ENCODE measurements at regions not wholly inside any gene's neighbourhood (a gene's known extent, or its start where the extent isn't known, plus 50 kb on each side); places are given as distances from the start of the nearest gene placed in this dataset.

DNA sequence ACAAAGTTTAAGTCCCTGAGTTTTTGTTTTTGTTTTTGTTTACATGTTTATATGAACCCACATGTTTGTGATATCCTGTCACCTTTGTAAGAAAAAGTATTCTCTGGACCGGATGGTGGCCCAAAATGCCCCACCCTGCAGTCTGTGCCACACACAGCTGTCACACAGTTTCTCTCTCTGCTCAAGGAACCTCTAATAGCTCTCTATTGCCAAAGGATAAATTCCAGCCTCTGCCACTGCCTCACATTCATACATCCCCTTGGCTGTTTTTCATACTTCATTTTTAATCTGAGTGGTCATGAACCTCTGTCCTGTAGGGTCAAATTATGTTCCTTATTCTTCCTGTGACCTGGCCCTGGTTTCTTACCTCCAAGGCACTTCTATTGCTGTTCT, 520.3 kb upstream of the CDH5 start:
- TF ChIP-seq, protein P1, sequence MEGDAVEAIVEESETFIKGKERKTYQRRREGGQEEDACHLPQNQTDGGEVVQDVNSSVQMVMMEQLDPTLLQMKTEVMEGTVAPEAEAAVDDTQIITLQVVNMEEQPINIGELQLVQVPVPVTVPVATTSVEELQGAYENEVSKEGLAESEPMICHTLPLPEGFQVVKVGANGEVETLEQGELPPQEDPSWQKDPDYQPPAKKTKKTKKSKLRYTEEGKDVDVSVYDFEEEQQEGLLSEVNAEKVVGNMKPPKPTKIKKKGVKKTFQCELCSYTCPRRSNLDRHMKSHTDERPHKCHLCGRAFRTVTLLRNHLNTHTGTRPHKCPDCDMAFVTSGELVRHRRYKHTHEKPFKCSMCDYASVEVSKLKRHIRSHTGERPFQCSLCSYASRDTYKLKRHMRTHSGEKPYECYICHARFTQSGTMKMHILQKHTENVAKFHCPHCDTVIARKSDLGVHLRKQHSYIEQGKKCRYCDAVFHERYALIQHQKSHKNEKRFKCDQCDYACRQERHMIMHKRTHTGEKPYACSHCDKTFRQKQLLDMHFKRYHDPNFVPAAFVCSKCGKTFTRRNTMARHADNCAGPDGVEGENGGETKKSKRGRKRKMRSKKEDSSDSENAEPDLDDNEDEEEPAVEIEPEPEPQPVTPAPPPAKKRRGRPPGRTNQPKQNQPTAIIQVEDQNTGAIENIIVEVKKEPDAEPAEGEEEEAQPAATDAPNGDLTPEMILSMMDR (IDR thresholded peaks at IDR 0.05; ENCODE audit: low read length, missing control alignments) = no peak
- no peak overlapping the region for H3K4me3 ChIP-seq (replicated peaks; ENCODE audit: low read depth, low read length)
- DNase-seq (ENCODE audit: low read depth) = no peak

DNA sequence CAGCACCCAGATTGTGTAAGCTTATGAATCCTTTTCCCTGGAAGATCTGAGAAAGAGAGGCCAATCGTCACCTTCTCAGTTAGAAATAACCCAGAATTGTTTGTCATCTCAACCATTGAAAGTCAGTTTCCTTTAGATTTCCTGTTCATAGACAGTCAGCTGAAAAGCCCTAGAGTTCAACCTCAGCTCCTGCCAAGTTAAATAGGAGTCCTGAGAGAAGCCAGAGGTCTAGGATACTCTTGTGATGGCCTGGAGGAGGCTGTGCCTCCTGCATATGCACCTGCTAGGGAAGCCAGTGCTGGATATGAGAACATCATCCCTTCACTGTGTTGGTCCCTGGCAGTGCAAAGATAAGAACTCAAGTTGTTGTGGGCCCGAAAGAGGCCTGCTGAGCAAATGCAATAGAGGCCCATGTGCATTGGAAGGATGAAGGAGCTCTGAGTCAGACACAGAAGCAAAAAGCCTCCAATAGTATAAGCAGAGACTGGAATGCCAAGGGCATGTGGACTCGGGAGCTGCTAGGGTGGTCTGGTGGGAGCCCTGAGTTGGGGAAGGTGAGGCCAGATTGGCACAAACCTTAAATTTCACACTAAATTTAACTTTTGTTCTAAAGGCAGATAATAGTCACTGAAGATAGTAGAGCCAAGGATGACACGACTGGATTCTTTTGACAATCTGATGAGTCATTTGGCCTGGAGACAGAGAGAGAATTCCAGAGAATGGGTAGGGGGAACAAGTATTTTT, 520.9 kb upstream of the CDH5 start:
- TF ChIP-seq, protein P1 (IDR thresholded peaks at IDR 0.05; ENCODE audit: low read length, missing control alignments) = no peak
- DNase-seq (ENCODE audit: low read depth) = peak; percentile 17
- no peak overlapping the region for H3K4me3 ChIP-seq (replicated peaks; ENCODE audit: low read depth, low read length)

DNA sequence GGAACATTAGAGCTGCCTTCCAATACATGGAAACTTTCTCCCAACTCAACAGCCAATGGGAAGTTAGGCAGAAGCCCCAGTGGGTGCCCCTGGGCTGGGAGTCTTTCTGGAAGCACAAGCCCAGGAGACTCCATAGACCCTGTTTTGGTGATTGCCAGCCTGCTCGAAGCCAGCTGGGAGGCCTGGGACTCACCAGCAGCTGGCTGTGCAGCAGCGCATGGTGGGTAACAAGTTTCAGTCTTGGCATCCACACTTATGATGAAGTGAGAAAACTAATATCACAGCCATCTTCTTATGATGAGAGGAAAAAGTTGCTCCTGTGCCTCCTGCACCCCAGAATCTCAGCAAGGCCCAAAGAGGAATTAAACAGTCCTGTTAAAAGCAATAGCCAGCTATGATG, 522.5 kb upstream of the CDH5 start:
- TF ChIP-seq, protein P1 (IDR thresholded peaks at IDR 0.05; ENCODE audit: low read length, missing control alignments) = no peak
- DNase-seq (ENCODE audit: low read depth) = no peak
- no peak overlapping the region for H3K4me3 ChIP-seq (replicated peaks; ENCODE audit: low read depth, low read length)

DNA sequence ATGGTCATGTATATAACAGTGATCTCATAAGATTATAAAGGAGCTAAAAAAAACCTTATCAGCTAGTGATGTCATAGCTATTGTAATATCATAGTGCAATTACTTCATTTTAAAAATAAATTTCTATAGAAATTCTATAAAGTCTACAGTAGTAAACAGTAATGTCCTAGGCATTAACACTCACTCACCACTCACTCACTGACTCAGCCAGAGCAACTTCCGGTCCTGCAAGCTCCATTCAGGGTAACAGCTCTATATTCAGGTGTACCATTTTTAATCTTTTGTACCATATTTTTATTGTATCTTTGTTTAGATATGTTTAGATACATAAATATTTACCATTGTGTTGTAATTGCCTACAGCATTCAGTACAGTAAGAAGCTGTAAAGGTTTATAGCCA, 524.4 kb upstream of the CDH5 start:
- TF ChIP-seq, protein P1 (IDR thresholded peaks at IDR 0.05; ENCODE audit: low read length, missing control alignments) = no peak
- no peak for DNase-seq (ENCODE audit: low read depth)
- H3K4me3 ChIP-seq (replicated peaks; ENCODE audit: low read depth, low read length) = no peak overlapping the region

DNA sequence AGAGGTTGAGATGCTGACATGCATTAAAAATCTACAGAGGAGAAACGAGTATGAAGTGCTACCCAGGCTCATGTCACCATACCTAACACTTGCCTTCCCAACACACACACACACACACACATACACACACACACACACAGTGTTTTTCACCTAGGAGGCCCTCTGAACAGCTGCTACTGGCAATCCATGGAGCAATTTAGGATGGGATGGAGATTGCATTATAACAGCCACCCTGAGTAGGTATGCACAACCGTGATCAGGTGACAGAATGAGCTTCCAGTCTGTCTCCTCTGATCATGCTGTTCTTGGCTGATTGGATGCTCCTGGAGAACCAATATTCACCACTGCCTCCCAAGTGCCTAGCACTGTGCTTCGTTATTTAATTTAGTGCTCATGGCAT, 528.5 kb upstream of the CDH5 start:
- no peak overlapping the region for H3K4me3 ChIP-seq (replicated peaks; ENCODE audit: low read depth, low read length)
- TF ChIP-seq, protein P1 (IDR thresholded peaks at IDR 0.05; ENCODE audit: low read length, missing control alignments) = no peak
- DNase-seq (ENCODE audit: low read depth) = no peak

DNA sequence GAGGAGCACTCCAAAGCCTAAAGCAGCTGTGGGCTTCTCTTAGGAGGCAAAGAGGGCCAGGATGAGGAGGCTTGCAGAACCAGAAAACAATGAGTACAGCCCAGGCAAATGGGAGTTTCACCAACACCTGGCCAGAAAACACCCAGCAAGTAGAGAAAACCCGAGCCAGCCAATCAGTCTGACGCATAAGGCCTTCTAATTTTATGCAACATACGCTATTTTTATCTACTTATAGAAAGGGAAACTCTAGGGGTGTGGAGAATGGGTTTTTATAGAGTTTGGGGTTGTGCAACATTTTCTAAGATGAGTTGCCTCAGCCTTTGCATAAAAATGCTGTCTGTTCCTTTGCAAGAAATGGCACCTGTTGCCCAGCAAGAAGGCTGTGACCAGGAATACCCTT, 529.0 kb upstream of the CDH5 start:
- no peak for DNase-seq (ENCODE audit: low read depth)
- TF ChIP-seq, protein P1 (IDR thresholded peaks at IDR 0.05; ENCODE audit: low read length, missing control alignments) = no peak
- no peak overlapping the region for H3K4me3 ChIP-seq (replicated peaks; ENCODE audit: low read depth, low read length)

DNA sequence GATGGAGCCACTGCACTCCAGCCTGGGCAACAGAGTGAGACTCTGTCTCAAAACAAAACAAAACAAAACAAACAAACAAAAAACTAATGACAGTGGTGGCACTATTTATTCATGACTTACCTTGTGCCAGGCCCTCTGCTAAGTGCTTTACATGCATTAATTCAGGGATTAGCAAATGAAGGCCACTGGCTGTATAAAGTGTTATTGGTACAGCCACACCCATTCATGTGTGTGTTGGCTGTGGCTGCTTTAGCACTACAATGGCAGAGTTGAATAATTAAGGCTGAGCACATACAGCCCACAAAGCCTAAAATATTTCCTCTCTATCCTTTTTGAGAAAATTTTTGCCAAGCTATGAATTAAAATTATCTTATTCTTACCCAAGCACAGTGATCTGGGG, 531.8 kb upstream of the CDH5 start:
- DNase-seq (ENCODE audit: low read depth) = no peak
- H3K4me3 ChIP-seq (replicated peaks; ENCODE audit: low read depth, low read length) = no peak overlapping the region
- TF ChIP-seq, protein P1 (IDR thresholded peaks at IDR 0.05; ENCODE audit: low read length, missing control alignments) = no peak
